Hypothalamus (tissue), 51 donors: ENCODE measurements at regions not wholly inside any gene's neighbourhood (a gene's known extent, or its start where the extent isn't known, plus 50 kb on each side); places are given as distances from the start of the nearest gene placed in this dataset.
"Not testable (repeated sequence)": the region's sequence is repeated elsewhere in the genome, so short reads cannot be mapped to it uniquely, and the experiment has no call there.

Experiments
- DNase-seq, 51 donors: peaks; one replicate each; lab custom pipeline; 2025; lab: John Stamatoyannopoulos, UW

DNA sequence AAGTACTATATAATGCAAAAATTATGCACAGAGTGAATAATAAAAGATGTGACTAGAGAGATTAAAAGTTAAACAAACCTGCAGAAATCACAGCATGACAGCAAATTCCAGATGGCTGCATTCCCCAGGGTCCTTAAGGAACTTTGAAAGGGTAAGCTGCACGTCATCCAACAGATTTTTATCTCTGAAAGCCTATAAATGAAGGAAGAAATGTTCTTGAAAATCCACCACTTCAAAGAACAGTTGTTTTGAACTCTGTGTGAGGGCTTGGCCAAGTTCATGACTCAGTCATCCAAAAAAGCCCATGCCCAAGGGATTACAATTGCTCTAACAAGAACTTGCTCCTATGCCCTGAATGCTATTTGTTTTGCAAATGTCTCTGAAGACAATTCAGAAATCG, 603.6 kb downstream of the PLOD2 start:
- DNase-seq = no peak

DNA sequence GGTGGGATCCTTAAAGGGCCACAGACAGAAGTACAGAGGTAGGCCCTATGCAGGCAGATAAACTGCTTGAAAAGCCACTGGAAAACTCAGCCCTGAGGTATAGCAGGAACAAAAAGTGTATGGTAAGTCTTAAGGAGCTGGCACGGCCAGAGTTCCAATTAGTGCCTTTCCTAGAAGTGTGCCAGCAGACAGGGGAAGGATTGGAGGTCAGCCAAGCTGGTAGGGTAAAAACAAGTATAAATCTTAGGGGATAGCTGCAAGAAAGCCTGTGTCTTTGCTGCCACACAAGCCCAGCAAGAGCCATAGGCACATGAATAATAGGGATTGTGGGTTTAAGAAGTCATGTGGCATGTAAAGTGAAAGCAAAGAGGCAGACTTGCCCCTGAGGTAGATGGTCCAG, 582.5 kb downstream of the PLOD2 start:
- DNase-seq = no peak

DNA sequence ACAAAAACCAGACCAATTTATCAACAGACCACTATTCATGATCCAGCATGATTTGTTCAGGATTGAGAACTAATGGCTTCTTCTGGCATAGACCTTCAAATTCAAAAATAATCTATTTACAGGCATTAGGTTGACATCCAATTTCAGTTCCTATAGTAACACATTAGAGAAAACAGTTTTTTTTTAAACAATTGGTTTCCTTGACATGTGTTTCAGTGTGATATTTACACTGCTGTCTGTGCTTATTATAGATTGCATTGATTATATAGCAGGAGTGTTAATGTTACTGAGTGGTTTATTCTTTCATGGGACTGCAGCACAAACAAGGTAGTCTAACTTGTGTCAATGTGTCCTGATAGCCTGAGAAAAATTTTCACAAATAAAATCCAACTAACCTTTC, 579.3 kb downstream of the PLOD2 start:
- DNase-seq = no peak

DNA sequence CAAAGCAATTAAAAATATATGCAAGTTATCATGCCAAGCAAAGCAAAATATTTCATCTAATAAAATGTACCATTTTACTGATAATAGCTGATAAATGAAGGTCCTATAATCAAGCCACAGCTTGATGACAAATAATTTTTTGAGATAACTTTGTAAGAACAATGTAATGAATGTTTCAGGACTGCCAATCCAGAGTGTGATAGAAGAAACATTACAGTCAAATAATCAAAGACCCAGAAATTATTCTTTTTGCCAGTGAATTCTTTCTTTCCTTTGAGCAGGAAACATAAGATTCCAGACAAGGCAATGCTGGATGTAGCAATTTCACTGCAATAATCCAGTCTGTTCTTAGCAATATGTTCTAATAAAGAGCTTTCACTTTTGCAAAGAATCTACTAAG, 556.1 kb downstream of the PLOD2 start:
- no peak for DNase-seq

DNA sequence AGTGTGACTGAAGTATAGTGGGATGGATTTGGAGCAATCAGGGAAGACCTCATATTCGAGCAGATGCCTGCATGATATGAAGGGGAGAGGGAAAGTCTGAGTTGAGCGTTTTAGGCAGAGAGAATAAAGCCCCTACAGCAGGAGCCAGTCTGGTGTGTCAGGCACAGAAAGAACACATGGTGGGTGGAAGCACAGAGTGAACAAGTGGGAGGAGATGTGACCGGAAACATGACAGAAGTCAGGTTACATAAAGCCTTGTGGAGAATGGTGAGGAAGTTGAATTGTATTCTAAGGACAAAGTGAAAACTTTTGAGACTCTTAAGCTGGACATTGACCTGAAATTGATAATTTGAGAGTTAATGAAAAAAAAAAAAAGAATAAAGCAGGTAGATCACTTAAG, 541.0 kb downstream of the PLOD2 start:
- no peak for DNase-seq

DNA sequence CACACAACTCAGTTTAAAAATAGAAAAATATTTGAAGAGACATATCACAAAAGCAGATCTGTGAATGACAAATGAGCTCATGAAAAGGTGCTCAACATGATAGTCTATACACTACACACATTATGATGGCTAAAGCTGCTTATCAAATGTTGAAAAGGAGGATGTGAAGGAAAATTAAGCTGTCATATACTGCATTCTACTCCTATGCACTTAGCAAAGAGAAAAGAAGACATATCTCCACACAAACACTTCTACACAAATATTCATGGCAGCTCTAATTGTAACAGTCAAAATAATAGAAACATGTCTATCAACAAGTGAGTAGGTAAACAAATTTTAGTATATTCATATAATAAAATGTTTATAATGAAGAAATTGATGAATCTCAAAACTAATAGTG, 540.5 kb downstream of the PLOD2 start:
- DNase-seq = no peak

DNA sequence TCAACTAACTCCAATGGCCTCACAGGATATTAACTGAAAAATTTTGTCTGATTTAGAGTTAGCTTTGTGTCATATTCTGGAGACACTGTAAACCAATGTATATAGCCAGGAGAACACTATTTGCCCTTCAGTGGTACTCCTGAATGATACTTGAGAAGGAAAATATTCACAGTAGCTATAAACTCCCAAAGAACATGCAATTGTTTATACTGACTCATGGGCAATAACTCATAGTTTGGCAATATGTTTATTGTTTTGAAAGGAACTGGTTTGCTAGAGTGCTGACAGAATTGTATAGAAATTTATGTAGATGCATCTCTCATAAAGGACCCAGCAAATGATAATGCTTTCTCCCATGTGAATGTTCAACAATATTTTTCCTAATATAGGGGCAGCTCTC, 537.6 kb downstream of the PLOD2 start:
- no peak for DNase-seq

DNA sequence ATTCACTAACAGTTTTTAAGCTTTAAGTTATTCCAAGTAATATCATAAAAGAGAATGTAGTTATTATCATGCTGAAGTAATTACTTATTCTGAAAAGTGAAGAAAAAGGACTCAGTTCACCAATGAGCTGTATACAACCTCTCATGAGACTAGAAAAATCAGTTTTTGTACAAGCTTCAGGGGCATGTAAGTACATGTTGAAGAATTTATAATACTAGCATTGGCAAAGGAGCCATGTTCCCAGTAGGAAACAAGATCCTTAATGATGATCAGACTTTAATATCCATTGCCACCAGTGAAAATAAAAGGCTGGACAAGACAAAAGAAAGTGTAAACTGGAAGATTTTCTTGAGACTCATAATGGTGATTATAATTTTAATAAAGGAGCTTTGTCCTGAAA, 532.8 kb downstream of the PLOD2 start:
- no peak for DNase-seq

DNA sequence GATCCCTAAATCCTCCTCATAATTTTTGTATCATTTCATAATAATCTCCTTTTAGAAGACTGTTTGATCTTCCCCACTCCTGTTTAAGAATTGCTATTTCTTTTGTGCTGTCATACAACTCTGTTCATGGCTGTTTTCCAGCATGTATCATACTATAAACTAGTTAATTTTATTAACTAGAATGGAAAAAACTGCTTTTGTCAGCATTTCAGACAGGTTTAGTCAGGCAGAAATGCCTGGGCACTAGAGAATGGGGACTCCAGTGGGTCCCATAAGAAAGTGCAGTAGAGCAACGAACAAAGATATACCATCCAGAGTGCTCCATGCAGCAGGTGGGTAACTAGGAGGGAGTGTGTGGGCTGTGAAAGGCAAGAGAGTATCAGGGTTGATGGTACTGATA, 523.9 kb downstream of the PLOD2 start:
- DNase-seq = no peak

DNA sequence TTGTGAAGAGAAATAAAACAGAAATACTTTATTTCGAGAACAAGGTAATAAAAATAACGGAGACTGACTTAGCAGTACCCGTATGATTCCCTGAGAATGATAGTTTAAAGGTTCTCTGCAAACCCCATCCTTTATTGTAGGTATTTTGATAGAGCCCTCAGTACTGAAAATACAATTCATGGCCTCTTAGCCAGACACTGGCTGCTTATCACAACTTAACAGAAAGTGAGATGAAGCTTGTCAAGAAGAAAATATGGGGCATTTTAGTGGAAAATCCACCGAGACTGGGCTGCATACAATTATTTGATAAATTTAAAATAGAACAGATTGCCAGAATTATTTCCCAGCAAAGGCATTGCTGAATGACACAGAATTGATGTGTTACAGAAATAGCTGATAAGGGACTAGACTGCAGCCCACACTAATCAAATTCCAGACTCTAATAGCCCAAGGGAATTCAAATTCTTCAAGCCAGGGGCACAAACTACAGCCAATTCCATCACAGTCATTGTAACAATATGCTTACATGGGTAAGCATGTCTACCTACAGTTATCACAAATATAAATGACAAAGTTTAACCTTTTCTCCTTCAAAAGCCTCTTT, 521.9 kb downstream of the PLOD2 start:
- DNase-seq = no peak

DNA sequence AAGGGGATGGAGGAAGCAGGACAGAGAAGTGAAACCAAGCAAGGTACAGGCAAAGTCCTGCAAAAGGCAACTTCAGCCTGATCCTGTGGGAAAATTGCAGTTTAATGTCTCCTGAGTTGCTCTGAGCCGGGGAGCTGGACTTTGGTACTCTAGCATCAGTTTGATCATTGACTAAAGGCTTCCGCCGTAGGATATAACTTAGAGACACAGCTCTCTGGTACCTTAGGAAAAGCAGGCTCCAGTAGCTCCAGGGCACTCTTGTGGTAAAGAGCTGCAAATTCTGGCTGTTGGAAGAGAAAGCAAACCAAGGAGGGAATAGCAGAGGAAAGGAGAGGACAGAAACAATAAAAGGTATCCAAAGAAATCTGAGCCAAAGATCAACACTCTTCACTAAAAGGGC, 521.1 kb downstream of the PLOD2 start:
- DNase-seq = no peak

DNA sequence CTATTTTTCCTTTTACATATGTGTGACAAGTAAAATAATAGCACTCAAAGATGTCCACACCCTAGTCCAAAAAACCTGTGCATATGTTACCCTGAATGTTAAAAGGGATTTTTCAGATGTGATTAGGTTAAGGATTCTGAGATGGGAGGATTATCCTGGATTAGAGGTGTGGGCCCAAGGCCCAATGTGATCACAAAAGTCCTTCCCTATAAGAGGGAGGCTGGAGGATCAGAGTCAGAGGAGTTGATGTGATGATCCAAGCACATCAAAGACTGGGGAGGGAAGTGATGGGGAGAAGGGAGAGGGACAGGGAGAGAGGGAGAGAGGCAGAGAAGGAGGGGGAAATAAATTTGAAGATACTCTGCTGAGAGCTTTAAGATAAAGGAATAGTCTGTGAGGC, 512.6 kb downstream of the PLOD2 start:
- DNase-seq = no peak

DNA sequence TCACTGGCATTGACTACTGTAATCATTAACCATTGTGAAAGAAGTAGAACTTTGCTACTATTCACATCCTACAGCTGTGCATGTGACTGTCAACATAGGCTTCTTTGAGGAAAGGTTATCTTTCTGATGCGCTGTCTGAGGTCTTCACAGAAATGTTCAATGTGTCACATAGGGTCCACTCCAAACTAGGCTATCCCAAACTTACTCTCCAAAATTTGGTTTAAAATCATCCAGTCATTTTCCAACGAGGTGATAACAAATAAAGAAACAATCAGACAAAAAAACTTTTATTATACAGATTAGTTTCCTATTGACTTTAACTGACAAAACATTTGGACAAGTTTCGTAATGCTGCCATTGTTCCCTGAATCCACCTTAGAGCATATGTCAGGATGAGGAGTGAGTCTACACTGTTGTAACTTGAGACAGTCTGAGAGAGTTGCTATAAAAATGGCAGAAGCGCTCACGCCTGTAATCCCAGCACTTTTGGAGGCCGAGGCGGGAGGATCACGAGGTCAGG, 511.6 kb downstream of the PLOD2 start:
- no peak for DNase-seq

DNA sequence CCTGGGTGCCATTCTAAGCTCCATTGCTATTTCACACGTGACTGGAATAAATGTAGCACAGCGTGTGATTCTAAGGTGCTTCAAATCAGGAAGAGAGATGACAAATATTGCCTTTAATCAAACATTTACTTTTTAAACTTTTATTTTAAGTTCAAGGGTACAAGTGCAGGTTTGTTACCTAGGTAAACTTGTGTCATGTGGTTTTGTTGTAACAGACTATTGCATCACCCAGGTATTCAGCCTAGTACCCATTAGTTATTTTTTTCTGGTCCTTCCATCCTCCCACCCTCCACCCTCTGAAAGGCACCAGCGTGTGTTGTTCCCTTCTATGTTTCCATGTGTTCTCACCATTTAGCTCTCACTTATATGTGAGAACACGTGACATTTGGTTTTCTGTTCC, 510.8 kb downstream of the PLOD2 start:
- no peak for DNase-seq

DNA sequence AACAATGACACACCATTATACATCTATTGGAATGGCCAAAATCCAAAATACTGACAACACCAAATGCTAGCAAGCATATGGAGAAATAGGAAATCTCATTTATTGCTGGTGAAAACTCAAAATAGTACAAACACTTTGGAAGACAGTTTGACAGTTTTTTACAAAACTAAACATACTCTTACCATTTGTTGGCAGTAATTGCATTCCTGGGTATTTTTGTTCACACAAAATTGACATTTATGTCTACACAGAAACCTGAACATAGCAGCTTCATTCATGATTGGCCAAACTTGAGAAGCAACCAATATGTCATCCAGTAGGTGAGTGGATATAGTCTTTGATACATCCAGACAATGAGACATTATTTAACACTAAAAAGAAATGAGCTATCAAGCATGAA, 489.9 kb downstream of the PLOD2 start:
- DNase-seq = no peak

DNA sequence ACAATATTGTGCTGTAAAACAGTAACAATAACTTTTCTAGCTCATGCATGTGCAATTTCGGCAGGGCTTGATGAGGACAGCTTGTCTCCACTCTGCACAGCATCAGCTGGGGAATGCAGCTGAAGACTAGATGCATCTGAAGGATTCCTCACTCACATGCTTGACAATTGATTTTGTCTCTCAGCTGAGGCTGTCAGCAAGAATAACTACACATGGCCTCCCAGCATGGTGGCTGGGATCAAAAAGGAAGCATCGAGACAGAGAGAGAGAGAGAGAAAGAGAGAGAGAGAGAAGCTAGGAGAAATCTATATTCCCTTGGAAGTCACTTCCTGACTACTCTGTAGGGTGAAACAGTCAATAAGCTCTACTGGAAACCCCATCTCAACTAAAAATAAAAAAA, 487.1 kb downstream of the PLOD2 start:
- DNase-seq = no peak

DNA sequence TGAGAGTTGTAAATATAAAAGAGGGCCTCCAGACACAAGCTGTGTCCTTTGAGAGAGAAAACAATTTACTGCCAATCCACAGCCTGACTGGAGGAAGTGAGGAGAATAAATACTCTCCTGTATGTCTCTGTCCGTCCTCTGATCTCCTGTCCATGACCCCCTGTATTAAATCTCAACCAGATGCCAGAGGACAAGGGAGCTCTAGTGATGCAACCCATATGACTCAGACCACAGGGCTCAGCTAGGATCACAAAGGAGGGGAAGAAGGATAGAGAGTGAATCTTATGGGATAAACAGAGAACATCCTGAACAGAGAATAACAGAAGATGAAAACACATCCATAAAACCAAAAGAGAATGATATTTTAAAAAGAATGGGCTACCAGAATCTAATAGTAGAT, 482.6 kb downstream of the PLOD2 start:
- no peak for DNase-seq

DNA sequence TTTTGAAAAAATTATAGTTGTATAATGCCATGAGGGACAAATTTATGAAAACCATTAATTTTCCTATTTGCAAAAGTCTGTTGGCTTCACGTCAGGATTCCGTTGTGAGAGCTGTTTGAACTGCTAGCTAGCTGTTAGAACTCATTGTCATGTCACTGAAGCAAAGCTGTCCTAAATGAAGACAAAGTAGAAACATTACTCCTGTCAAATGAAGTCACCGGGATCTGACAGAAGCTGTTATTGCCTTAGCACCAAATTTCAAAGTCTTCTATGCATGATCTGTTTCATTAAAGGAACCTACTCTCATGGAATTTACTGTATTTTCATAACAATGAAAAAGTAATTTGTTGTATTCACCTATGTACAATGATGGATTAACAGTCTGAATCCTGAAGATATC, 479.8 kb downstream of the PLOD2 start:
- DNase-seq = no peak

DNA sequence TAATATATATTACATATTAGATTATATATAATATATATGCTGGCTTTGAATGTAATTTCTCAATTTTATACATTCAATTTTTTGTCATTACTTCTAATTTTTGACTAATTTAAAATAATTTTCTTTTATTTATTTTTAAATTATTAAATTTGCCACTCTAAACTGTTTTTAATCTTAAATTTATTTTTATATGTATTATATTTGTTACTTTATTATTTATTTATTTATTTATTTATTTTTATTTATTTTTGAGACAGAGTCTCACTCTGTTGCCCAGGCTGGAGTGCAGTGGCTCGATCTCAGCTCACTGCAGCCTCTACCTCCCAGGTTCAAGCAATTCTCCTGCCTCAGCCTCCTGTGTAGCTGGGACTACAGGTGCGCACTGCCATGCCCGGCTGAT, 473.0 kb downstream of the PLOD2 start:
- not testable (repeated sequence) for DNase-seq

DNA sequence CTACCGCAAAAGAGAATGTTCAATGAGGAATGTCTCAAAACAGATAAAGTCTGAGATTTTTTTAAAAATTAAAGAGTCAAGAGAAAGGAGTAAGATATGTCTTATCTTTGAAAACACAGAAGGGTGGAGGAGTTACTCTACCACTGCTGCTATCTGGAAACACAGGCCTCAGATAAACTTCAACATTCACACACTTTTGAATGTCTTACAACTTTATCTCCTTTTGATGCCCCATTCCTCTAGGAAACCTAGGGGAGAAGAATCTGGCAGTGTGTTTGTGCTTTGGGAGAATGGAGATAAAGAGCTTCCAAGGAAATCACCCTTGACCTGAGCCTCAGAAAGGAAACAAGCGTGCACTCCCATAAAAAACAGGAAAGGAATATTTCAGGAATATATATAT, 468.2 kb downstream of the PLOD2 start:
- no peak for DNase-seq

DNA sequence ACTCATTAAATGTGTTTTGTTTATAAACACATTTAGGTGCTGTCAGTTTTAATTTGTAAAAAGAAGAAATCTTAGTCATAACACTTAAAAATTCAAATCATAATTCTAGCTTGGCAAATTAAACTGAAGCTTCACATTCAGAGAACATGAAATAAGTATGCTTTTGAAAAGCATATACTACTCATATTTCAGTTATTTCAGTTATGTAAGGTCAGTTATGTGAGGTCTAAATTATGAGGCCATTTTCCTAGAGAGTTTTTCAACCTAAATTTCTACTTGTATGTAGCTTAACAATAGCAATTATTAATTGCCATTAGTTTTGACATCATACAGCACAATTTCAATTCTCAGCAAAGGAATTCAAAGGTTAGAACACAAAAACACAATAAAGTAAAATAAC, 465.0 kb downstream of the PLOD2 start:
- DNase-seq = no peak

DNA sequence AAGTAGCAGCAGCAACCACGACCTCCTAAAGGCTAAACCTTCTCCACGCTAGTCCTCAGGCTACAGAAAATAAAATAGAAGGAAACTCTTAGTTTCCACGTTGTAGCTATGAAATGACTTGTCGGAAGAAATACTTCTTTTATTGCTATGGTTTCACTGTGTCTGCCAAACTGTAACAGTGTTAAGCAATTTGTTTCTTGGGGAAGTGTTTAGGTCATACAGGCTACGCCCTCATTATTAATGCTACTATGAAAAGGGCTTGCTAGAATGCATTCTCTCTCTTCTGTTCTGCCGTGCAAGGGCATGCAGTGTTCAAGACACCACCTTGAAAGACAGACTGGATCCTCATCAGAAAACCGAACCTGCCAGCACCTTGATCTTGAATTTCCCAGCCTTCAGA, 462.7 kb downstream of the PLOD2 start:
- DNase-seq = no peak

DNA sequence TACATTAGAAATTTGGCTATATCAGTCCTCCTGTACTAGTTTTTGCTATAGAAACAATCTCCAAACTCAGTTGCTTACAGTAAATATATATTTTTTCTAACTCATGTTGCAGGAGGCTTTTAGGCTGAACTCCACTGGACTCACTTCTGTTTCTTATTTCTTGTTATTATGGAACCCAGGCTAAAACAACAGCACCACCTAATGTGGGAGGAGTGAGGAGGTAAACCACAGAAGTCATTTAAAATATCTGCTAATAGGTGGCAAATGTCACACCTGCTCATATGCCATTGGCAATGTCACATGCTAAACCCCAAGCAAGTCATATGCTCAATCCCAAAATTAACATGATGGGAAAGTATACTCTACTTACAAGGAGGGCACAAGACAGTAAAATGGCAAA, 462.2 kb downstream of the PLOD2 start:
- DNase-seq = no peak
